ENCODE measurements at regions not wholly inside any gene's neighbourhood (a gene's known extent, or its start where the extent isn't known, plus 50 kb on each side); places are given as distances from the start of the nearest gene placed in this dataset.

DNA sequence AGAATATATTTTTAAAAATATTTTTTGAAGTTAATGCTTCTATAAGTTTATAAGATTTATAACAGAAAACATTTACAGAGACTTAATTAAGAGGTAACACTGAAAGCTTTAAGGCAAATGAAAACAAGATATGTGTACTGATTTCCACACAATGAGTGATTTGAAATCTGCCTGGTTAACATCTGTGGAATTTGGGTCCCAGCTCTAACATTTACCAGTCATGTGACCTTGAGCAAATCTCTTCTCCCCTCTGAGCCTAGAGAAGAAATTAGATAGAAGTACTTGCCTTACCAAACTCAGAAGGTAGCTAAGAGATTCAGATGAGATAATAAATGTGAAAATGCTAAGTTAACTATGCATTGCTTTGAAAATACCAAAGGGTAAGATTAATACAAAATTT, 458.8 kb upstream of the LCORL start:
- Histone ChIP-seq H3K36me3 (replicated peaks in 1 of 2; ENCODE audit: control insufficient read depth in 1 of 2, insufficient read depth in 2 of 2, low read length in 2 of 2) (no peaks in the 10 kb centered on the region), H3K4me3 (replicated peaks in 1 of 3; ENCODE audit: insufficient read depth in 1 of 3, low read depth in 2 of 3, low read length in 3 of 3) (no peak overlapping the region), H3K9ac (ENCODE audit: insufficient read depth, low read depth, low read length) (no peak overlapping the region), H3K27me3 (ENCODE audit: control insufficient read depth in 1 of 2, insufficient read depth in 2 of 2, low read length in 2 of 2) (no peaks in the 10 kb centered on the region), H3K79me2 (ENCODE audit: insufficient read depth, low read length) (no peaks in the 10 kb centered on the region), H2AFZ (ENCODE audit: low read length) (no peak overlapping the region), H3K9me3 (ENCODE audit: low read length) (peaks cover 50% of the 10 kb centered on the region), H4K20me1 (ENCODE audit: insufficient read depth, low read length) (no peaks in the 10 kb centered on the region), H3K27ac (ENCODE audit: extremely low read length, insufficient read depth, low read length) (no peak overlapping the region), H3K4me2 (ENCODE audit: low read depth, low read length) (no peak overlapping the region), H3K4me1 (ENCODE audit: insufficient read depth, low read length) (no peaks in the 10 kb centered on the region)
- no TSS peak for BruUV-seq (replicated peaks)
- intact Hi-C loops (cut with micrococcal nuclease; ENCODE audit: unreplicated experiment), result no loop called here
- in situ Hi-C loops (cut with HindIII; ENCODE audit: extremely low pct_ligation_motif_present, low pct_unique_long_range_greater_than_20kb), result no loop called here
- DNase-seq (ENCODE audit: low spot score) (no peak), FAIRE-seq (no peak), ATAC-seq (no peak)
- ChIA-PET POLR2A (no interaction called here), CTCF (ENCODE audit: low intra/inter-chr PET ratio, low total read pairs) (no interaction called here)
- TF ChIP-seq, protein P1, sequence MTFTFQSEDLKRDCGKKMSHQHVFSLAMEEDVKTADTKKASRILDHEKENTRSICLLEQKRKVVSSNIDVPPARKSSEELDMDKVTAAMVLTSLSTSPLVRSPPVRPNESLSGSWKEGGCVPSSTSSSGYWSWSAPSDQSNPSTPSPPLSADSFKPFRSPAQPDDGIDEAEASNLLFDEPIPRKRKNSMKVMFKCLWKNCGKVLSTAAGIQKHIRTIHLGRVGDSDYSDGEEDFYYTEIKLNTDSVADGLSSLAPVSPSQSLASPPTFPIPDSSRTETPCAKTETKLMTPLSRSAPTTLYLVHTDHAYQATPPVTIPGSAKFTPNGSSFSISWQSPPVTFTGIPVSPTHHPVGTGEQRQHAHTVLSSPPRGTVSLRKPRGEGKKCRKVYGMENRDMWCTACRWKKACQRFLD (CRISPR knock-in tag; IDR thresholded peaks at IDR 0.05; ENCODE audit: borderline replicate concordance), result no peak
- TF ChIP-seq ARHGAP35 (CRISPR knock-in tag; IDR thresholded peaks at IDR 0.05; ENCODE audit: borderline replicate concordance) (no peak), NFKBIZ (CRISPR knock-in tag; IDR thresholded peaks at IDR 0.05) (no peak), MEF2D (CRISPR knock-in tag; IDR thresholded peaks at IDR 0.05) (no peak), GPN1 (CRISPR knock-in tag; IDR thresholded peaks at IDR 0.05; ENCODE audit: borderline replicate concordance) (no peak), ZSCAN30 (CRISPR knock-in tag; IDR thresholded peaks at IDR 0.05) (no peak), RNF2 (conservative IDR thresholded peaks at IDR 0.05; ENCODE audit: low read depth) (no peak), ZNF33A (CRISPR knock-in tag; IDR thresholded peaks at IDR 0.05; ENCODE audit: borderline replicate concordance) (no peak), ZNF260 (CRISPR knock-in tag; IDR thresholded peaks at IDR 0.05; ENCODE audit: borderline replicate concordance, low read depth) (no peak), ZNF33B (CRISPR knock-in tag; IDR thresholded peaks at IDR 0.05) (no peak), STAG1 (CRISPR knock-in tag; IDR thresholded peaks at IDR 0.05) (no peak), SYNCRIP (IDR thresholded peaks at IDR 0.05; ENCODE audit: insufficient read depth, low read depth, low read length) (no peak), HNF4G (IDR thresholded peaks at IDR 0.05; ENCODE audit: borderline replicate concordance, low read depth, low read length) (no peak), HNF4G (CRISPR knock-in tag; IDR thresholded peaks at IDR 0.05; ENCODE audit: borderline replicate concordance, low read depth) (no peak)
- TF ChIP-seq, protein P2, sequence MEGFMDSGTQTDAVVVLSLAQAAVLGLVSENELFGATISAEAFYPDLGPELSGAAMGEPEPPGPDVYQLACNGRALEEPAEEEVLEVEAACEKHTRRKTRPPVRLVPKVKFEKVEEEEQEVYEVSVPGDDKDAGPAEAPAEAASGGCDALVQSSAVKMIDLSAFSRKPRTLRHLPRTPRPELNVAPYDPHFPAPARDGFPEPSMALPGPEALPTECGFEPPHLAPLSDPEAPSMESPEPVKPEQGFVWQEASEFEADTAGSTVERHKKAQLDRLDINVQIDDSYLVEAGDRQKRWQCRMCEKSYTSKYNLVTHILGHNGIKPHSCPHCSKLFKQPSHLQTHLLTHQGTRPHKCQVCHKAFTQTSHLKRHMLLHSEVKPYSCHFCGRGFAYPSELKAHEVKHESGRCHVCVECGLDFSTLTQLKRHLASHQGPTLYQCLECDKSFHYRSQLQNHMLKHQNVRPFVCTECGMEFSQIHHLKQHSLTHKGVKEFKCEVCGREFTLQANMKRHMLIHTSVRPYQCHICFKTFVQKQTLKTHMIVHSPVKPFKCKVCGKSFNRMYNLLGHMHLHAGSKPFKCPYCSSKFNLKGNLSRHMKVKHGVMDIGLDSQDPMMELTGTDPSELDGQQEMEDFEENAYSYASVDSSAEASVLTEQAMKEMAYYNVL (CRISPR knock-in tag; IDR thresholded peaks at IDR 0.05; ENCODE audit: borderline replicate concordance), result no peak
- TF ChIP-seq, protein P3, sequence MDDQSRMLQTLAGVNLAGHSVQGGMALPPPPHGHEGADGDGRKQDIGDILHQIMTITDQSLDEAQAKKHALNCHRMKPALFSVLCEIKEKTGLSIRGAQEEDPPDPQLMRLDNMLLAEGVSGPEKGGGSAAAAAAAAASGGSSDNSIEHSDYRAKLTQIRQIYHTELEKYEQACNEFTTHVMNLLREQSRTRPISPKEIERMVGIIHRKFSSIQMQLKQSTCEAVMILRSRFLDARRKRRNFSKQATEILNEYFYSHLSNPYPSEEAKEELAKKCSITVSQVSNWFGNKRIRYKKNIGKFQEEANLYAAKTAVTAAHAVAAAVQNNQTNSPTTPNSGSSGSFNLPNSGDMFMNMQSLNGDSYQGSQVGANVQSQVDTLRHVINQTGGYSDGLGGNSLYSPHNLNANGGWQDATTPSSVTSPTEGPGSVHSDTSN (CRISPR knock-in tag; IDR thresholded peaks at IDR 0.05; ENCODE audit: borderline replicate concordance), result no peak
- TF ChIP-seq, protein P4, sequence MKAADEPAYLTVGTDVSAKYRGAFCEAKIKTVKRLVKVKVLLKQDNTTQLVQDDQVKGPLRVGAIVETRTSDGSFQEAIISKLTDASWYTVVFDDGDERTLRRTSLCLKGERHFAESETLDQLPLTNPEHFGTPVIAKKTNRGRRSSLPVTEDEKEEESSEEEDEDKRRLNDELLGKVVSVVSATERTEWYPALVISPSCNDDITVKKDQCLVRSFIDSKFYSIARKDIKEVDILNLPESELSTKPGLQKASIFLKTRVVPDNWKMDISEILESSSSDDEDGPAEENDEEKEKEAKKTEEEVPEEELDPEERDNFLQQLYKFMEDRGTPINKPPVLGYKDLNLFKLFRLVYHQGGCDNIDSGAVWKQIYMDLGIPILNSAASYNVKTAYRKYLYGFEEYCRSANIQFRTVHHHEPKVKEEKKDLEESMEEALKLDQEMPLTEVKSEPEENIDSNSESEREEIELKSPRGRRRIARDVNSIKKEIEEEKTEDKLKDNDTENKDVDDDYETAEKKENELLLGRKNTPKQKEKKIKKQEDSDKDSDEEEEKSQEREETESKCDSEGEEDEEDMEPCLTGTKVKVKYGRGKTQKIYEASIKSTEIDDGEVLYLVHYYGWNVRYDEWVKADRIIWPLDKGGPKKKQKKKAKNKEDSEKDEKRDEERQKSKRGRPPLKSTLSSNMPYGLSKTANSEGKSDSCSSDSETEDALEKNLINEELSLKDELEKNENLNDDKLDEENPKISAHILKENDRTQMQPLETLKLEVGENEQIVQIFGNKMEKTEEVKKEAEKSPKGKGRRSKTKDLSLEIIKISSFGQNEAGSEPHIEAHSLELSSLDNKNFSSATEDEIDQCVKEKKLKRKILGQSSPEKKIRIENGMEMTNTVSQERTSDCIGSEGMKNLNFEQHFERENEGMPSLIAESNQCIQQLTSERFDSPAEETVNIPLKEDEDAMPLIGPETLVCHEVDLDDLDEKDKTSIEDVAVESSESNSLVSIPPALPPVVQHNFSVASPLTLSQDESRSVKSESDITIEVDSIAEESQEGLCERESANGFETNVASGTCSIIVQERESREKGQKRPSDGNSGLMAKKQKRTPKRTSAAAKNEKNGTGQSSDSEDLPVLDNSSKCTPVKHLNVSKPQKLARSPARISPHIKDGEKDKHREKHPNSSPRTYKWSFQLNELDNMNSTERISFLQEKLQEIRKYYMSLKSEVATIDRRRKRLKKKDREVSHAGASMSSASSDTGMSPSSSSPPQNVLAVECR (CRISPR knock-in tag; IDR thresholded peaks at IDR 0.05; ENCODE audit: borderline replicate concordance), result no peak

Data from HepG2 (cell line).